SU-DHL-6 (cell line): ENCODE measurements at regions not wholly inside any gene's neighbourhood (a gene's known extent, or its start where the extent isn't known, plus 50 kb on each side); places are given as distances from the start of the nearest gene placed in this dataset.

Experiments used
- H2AFZ ChIP-seq: fragments of 200-600 bp; sonication (generic); 2 replicates; pipeline ENCODE4 v1.6.1; 2014; ENCODE audit warnings: low read depth, mild to moderate bottlenecking, moderate library complexity, mixed read lengths, antibody characterized with exemption, low read length; ENCODE audit not compliant: severe bottlenecking
- H3F3A ChIP-seq: fragments of 200-600 bp; shearing (Covaris generic); 2 replicates; pipeline ENCODE4 v1.6.0; 2016; ENCODE audit warnings: antibody characterized with exemption, mild to moderate bottlenecking; ENCODE audit not compliant: insufficient read depth
- H3K27ac ChIP-seq: fragments of 200-600 bp; sonication (generic); 2 replicates; pipeline ENCODE4 v1.5.1; 2016; ENCODE audit warnings: low read depth, mild to moderate bottlenecking, low read length, moderate library complexity, mixed read lengths
- H3K27me3 ChIP-seq: fragments of 200-600 bp; sonication (generic), shearing (Covaris generic); 2 replicates; pipeline ENCODE4 v1.6.0; 2014; ENCODE audit warnings: mild to moderate bottlenecking, low read length
- H3K36me3 ChIP-seq: fragments of 200-600 bp; sonication (generic); 2 replicates; pipeline ENCODE4 v1.6.1; 2014; ENCODE audit warnings: mild to moderate bottlenecking, low read length, mixed read lengths
- H3K4me2 ChIP-seq: fragments of 300-600, 200-600 bp; shearing (Covaris generic), sonication (generic); 2 replicates; pipeline ENCODE4 v1.6.0; 2014; ENCODE audit warnings: low read length, low read depth, mild to moderate bottlenecking; ENCODE audit not compliant: poor library complexity, severe bottlenecking
- H3K4me3 ChIP-seq: fragments of 200-600 bp; sonication (generic); 2 replicates; pipeline ENCODE4 v1.5.1; 2014; ENCODE audit warnings: antibody characterized with exemption, low read length, mild to moderate bottlenecking, mixed read lengths; ENCODE audit not compliant: insufficient read depth, poor library complexity, severe bottlenecking
- H3K79me2 ChIP-seq: fragments of 200-600 bp; sonication (generic); 2 replicates; pipeline ENCODE4 v1.6.1; 2014; ENCODE audit warnings: mild to moderate bottlenecking, low read length, moderate library complexity; ENCODE audit not compliant: insufficient read depth
- H3K9ac ChIP-seq: fragments of 200-600 bp; sonication (generic); 2 replicates; pipeline ENCODE4 v1.7.0; 2014; ENCODE audit warnings: mild to moderate bottlenecking, low read length
- H3K9me2 ChIP-seq: fragments of 200-600 bp; sonication (generic); replicated peaks from 2 replicates; pipeline ENCODE4 v1.6.1; 2014; ENCODE audit warnings: low read length; ENCODE audit not compliant: insufficient read depth
- H3K9me3 ChIP-seq: fragments of 200-600 bp; sonication (generic); 2 replicates; pipeline ENCODE4 v1.6.1; 2014; ENCODE audit warnings: low read length, mixed read lengths; ENCODE audit not compliant: insufficient read depth
- H4K20me1 ChIP-seq: fragments of 200-600 bp; sonication (generic); 2 replicates; pipeline ENCODE4 v1.6.1; 2014; ENCODE audit warnings: low read depth, mild to moderate bottlenecking, antibody characterized with exemption, low read length, moderate library complexity, mixed read lengths
- EZH2phosphoT487 ChIP-seq: fragments of 200-600 bp; sonication (generic), shearing (Covaris generic); conservative IDR thresholded peaks from 2 replicates; pipeline ENCODE4 v1.6.1; 2018; ENCODE audit warnings: mild to moderate bottlenecking, antibody characterized with exemption, low read length, moderate library complexity, mixed read lengths
- TF ChIP-seq, protein P1 (sequence below): fragments of 200-600 bp; sonication (generic); IDR thresholded peaks from one replicate; pipeline ENCODE4 v1.5.1; 2017; ENCODE audit warnings: antibody characterized with exemption, mild to moderate bottlenecking, low read length, moderate library complexity; ENCODE audit not compliant: insufficient read depth, poor library complexity, severe bottlenecking

DNA sequence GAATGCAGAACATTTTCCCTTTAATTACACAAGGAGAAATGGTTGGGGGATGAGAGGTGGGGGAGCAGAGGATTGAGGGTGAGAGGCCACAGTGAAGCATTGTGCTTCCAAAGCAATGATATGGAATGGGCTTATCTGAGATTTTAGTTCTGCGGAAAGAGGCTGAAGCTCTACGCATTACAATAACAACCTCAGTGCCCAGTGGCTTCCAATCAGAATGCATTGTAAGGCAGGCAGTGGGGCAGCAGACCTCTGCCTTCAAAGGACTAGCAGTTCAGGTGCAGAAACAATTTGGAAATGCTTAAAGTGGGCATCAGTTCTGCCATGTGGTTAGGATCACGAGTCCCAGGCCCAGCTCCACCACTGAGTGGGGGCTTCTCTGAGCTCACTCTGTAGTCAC lies 251.0 kb upstream of the ZMIZ1 start:
- TF ChIP-seq EZH2phosphoT487, result no peak
- TF ChIP-seq, protein P1, sequence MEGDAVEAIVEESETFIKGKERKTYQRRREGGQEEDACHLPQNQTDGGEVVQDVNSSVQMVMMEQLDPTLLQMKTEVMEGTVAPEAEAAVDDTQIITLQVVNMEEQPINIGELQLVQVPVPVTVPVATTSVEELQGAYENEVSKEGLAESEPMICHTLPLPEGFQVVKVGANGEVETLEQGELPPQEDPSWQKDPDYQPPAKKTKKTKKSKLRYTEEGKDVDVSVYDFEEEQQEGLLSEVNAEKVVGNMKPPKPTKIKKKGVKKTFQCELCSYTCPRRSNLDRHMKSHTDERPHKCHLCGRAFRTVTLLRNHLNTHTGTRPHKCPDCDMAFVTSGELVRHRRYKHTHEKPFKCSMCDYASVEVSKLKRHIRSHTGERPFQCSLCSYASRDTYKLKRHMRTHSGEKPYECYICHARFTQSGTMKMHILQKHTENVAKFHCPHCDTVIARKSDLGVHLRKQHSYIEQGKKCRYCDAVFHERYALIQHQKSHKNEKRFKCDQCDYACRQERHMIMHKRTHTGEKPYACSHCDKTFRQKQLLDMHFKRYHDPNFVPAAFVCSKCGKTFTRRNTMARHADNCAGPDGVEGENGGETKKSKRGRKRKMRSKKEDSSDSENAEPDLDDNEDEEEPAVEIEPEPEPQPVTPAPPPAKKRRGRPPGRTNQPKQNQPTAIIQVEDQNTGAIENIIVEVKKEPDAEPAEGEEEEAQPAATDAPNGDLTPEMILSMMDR, result no peak
- Histone ChIP-seq H3K9me2 (no peaks in the 10 kb centered on the region), H3K9ac (no peak overlapping the region), H3K79me2 (no peaks in the 10 kb centered on the region), H2AFZ (no peak overlapping the region), H4K20me1 (no peaks in the 10 kb centered on the region), H3F3A (no peaks in the 10 kb centered on the region), H3K4me2 (no peak overlapping the region), H3K27ac (no peak overlapping the region), H3K4me3 (no peak overlapping the region), H3K36me3 (no peaks in the 10 kb centered on the region), H3K27me3 (no peaks in the 10 kb centered on the region), H3K9me3 (no peaks in the 10 kb centered on the region)

DNA sequence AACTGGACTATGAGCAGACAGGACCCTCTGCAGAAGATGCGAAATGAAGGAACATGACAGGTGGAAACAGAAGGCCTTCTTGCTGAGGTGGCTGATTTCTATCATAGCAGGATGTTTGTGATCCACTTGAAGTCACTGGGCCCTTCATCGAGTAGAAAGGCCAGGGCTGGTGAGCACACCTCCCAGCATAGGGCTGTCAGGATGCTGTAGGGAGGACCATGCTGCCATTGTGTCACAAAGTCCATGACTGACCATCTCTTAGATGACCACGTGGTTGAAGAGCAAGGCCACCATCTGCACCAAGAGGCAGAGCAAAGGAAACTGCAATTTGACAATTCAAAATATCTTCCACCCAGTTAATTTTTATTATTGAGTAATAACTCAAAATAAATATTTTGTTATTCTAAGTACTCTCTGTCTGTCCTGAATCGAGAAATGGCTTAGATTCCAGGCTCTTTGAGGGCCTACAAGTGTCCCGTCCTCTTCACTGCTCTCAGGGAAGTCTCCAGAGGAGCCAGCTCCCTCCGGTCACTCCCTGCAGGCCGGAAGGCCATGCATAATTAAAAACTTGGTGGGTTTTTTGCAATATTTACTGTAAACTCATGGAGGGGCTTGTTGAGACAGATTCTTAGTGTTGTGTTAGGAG lies 249.3 kb upstream of the ZMIZ1 start:
- Histone ChIP-seq H3K9me3 (no peaks in the 10 kb centered on the region), H3K27ac (no peak overlapping the region), H3K4me2 (no peak overlapping the region), H3F3A (no peaks in the 10 kb centered on the region), H4K20me1 (no peaks in the 10 kb centered on the region), H3K9me2 (no peaks in the 10 kb centered on the region), H3K79me2 (no peaks in the 10 kb centered on the region), H2AFZ (no peak overlapping the region), H3K36me3 (no peaks in the 10 kb centered on the region), H3K9ac (no peak overlapping the region), H3K4me3 (no peak overlapping the region), H3K27me3 (no peaks in the 10 kb centered on the region)
- no peak for TF ChIP-seq EZH2phosphoT487
- TF ChIP-seq, protein P1, result no peak

DNA sequence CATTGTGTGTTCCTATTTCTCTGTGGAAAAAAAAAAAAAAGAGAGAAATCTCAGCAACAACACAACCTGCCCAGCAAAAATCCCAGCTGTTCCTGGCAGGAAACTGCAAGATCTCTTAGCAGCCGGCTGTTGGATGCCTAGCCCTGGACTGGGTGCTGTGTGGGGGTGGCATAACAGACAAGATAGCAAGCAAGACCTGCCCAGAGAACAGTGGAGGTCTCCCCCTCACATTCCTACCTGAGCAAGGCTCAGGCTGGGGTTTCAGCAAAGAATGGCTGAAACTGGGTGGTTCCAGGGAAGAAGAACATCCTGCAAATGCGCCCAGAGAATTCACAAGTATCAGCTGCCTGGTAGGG lies 248.8 kb upstream of the ZMIZ1 start:
- Histone ChIP-seq H3K9ac (no peak overlapping the region), H4K20me1 (no peaks in the 10 kb centered on the region), H3F3A (no peaks in the 10 kb centered on the region), H3K4me2 (no peak overlapping the region), H3K9me3 (no peaks in the 10 kb centered on the region), H2AFZ (no peak overlapping the region), H3K4me3 (no peak overlapping the region), H3K27ac (no peak overlapping the region), H3K79me2 (no peaks in the 10 kb centered on the region), H3K36me3 (no peaks in the 10 kb centered on the region), H3K9me2 (no peaks in the 10 kb centered on the region), H3K27me3 (no peaks in the 10 kb centered on the region)
- no peak for TF ChIP-seq EZH2phosphoT487
- TF ChIP-seq, protein P1, result no peak
